ENCODE measurements at regions not wholly inside any gene's neighbourhood (a gene's known extent, or its start where the extent isn't known, plus 50 kb on each side); places are given as distances from the start of the nearest gene placed in this dataset.

- TF ChIP-seq CTCF (IDR thresholded peaks at IDR 0.05), result no peak
- Mint-ChIP-seq H3K27me3 (ENCODE audit: unreplicated experiment) (no peaks in the 10 kb centered on the region), H3K9me3 (ENCODE audit: unreplicated experiment) (peaks cover 8% of the 10 kb centered on the region), H3K4me3 (ENCODE audit: unreplicated experiment) (no peak overlapping the region), H3K36me3 (ENCODE audit: unreplicated experiment) (peaks cover 8% of the 10 kb centered on the region), H3K4me1 (ENCODE audit: unreplicated experiment) (peaks cover 42% of the 10 kb centered on the region), H3K27ac (ENCODE audit: unreplicated experiment) (peak overlapping the region; percentile 58)
- DNase-seq (ENCODE audit: extremely low spot score, unreplicated experiment), result no peak
Measured at GRCh38 chr7:46139079-46139478, 218.0 kb upstream of the IGFBP3 start.

GRCh38 chr7:46137725-46138124 lies 216.7 kb upstream of the IGFBP3 start:
- peaks cover 2% of the 10 kb centered on the region for H3K36me3 Mint-ChIP-seq (ENCODE audit: unreplicated experiment)
- H3K9me3 Mint-ChIP-seq (ENCODE audit: unreplicated experiment), result no peaks in the 10 kb centered on the region
- H3K27ac Mint-ChIP-seq (ENCODE audit: unreplicated experiment), result no peak overlapping the region
- no peaks in the 10 kb centered on the region for H3K27me3 Mint-ChIP-seq (ENCODE audit: unreplicated experiment)
- H3K4me3 Mint-ChIP-seq (ENCODE audit: unreplicated experiment), result no peak overlapping the region
- peaks cover 40% of the 10 kb centered on the region for H3K4me1 Mint-ChIP-seq (ENCODE audit: unreplicated experiment)
- DNase-seq (ENCODE audit: extremely low spot score, unreplicated experiment), result no peak
- no peak for TF ChIP-seq CTCF (IDR thresholded peaks at IDR 0.05)

- Mint-ChIP-seq H3K36me3 (ENCODE audit: unreplicated experiment) (peaks cover 2% of the 10 kb centered on the region), H3K4me3 (ENCODE audit: unreplicated experiment) (no peak overlapping the region), H3K4me1 (ENCODE audit: unreplicated experiment) (peaks cover 49% of the 10 kb centered on the region), H3K9me3 (ENCODE audit: unreplicated experiment) (no peaks in the 10 kb centered on the region), H3K27ac (ENCODE audit: unreplicated experiment) (no peak overlapping the region), H3K27me3 (ENCODE audit: unreplicated experiment) (no peaks in the 10 kb centered on the region)
- no peak for TF ChIP-seq CTCF (IDR thresholded peaks at IDR 0.05)
- no peak for DNase-seq (ENCODE audit: extremely low spot score, unreplicated experiment)
Measured at GRCh38 chr7:46135557-46135956, 214.5 kb upstream of the IGFBP3 start.

GRCh38 chr7:46134795-46135194 lies 213.7 kb upstream of the IGFBP3 start:
- TF ChIP-seq CTCF (IDR thresholded peaks at IDR 0.05), result no peak
- H3K27ac Mint-ChIP-seq (ENCODE audit: unreplicated experiment), result no peak overlapping the region
- H3K4me1 Mint-ChIP-seq (ENCODE audit: unreplicated experiment), result peaks cover 47% of the 10 kb centered on the region
- H3K4me3 Mint-ChIP-seq (ENCODE audit: unreplicated experiment), result no peak overlapping the region
- H3K36me3 Mint-ChIP-seq (ENCODE audit: unreplicated experiment), result peaks cover 2% of the 10 kb centered on the region
- no peaks in the 10 kb centered on the region for H3K9me3 Mint-ChIP-seq (ENCODE audit: unreplicated experiment)
- DNase-seq (ENCODE audit: extremely low spot score, unreplicated experiment), result no peak
- no peaks in the 10 kb centered on the region for H3K27me3 Mint-ChIP-seq (ENCODE audit: unreplicated experiment)

- Mint-ChIP-seq H3K27ac (ENCODE audit: unreplicated experiment) (no peak overlapping the region), H3K4me3 (ENCODE audit: unreplicated experiment) (no peak overlapping the region), H3K27me3 (ENCODE audit: unreplicated experiment) (no peaks in the 10 kb centered on the region), H3K9me3 (ENCODE audit: unreplicated experiment) (no peaks in the 10 kb centered on the region), H3K4me1 (ENCODE audit: unreplicated experiment) (peaks cover 44% of the 10 kb centered on the region), H3K36me3 (ENCODE audit: unreplicated experiment) (peaks cover 2% of the 10 kb centered on the region)
- no peak for TF ChIP-seq CTCF (IDR thresholded peaks at IDR 0.05)
- no peak for DNase-seq (ENCODE audit: extremely low spot score, unreplicated experiment)
Measured at GRCh38 chr7:46134385-46134784, 213.3 kb upstream of the IGFBP3 start.
